Islet precursor cell (in vitro differentiated cells): ENCODE measurements at regions not wholly inside any gene's neighbourhood (a gene's known extent, or its start where the extent isn't known, plus 50 kb on each side); places are given as distances from the start of the nearest gene placed in this dataset.

ENCODE experiments used
- DNase-seq: peaks from one replicate; pipeline ENCODE4 v3.0.0-alpha.2; 2018

- no peak for DNase-seq
Measured at GRCh38 chr18:40079786-40080185, 1875.2 kb upstream of the PIK3C3 start.

DNA sequence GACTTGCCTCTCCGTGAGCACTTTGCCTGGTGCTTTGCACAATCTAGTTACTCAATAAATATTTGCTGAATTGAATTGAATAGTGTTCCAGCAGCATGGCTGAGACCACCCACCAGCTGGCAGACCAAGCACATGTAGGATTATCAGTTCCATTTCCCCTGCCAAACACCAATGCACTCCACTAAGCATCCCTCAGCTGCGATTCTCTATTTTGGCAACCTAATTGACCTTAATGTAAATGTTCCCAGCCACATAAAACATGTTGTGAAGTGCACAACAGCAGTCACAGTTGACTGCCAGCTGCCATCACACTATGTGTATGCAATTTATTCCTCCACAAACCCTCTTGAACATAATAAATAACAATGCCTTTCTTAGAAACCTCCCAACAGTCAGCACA lies 1879.4 kb upstream of the PIK3C3 start:
- no peak for DNase-seq

GRCh38 chr18:40072761-40073160 lies 1882.3 kb upstream of the PIK3C3 start:
- DNase-seq, result no peak

GRCh38 chr18:40066368-40066767 lies 1888.7 kb upstream of the PIK3C3 start:
- no peak for DNase-seq

GRCh38 chr18:40063488-40063887 lies 1891.5 kb upstream of the PIK3C3 start:
- DNase-seq, result no peak

GRCh38 chr18:40061086-40061485 lies 1893.9 kb upstream of the PIK3C3 start:
- DNase-seq, result no peak

DNA sequence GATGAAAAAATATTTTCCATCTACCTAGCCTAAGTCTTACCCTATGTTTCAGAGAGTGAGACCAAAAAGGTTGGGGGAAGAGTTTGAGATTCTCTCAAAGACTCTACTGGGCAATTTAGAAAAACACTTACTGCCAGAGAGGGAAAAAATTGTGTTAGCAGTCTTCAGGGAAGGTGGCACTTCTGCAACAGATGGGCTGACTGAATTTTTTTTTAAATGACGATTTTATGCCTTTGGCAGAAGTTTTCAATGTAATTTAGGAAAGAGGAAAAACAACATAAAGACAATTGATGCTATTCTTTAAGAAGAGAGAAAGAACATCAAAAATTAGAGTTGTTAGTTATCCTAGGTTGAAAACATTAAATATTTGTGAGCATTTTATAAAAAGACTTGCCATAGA lies 1894.5 kb upstream of the PIK3C3 start:
- no peak for DNase-seq

DNA sequence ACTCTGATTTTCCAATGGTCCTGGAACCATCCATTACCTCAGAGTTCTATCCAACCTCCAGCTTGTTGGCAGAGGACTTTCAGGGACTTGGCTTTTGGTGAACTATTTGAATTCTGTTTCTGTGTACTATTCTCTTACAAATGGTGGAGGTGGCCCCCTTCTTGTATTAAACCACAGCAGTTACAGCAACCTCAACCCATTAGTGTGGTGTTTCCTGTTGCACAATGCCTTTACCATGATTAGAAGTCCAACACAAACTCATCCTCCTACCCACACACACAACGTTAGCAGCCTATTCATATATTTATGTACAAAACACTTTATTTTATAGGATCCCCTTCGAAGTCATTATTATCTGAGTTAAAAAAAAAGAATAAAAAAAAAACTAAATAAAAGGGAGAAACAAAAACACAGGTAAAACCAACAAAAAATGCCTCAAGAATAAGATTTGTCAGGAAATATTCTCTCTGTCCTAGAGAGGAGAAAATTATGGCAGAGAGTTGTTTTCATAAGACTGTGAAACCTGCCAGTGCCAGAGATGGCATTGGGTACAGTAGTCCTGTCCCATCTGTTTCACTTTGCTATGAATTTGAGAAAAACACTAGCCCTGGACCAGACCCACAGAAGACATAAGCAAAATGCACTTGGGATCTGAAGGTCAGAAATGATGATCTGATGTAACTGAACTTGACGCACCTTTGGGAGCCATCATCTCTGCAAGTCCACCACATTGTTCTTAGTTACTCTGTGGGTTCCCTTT lies 1896.0 kb upstream of the PIK3C3 start:
- DNase-seq, result no peak

GRCh38 chr18:40056079-40056692 lies 1898.8 kb upstream of the PIK3C3 start:
- DNase-seq, result no peak

DNA sequence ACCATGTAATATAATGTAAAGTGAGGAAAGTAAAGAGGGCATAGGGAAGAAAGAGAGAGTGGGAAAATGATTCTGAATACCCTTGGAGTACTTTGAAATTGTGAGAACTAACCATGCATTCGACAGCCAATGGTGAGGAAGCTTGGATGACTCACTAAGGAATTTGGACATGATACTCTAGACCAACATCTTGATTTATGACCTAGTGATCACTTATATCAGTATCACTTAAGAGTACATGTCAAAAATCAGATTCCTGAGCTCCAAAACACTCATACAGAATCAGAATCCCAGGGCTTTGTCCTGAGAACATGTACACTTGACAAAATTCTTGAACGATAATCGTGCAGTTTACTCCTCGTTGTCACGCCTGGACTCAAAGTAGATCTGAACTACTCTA lies 1899.8 kb upstream of the PIK3C3 start:
- no peak for DNase-seq

DNA sequence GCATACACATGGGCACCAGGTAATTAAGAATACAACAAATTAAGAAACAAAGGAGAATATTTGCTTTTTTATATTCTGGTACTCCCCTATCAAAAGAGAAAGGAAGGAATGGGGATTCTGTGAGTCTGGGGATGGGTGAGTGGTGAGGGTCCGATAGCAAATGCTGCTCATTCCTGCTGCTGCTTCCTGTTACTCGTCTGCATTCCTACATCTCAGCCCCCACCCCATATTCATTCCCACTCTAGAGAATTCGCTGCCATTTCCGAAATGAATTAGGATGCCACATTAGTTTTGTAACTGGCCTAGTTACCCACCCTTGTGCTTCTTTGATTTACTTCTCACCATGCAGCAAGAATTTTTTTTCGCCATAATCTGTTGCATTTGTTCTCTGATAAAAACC lies 1905.3 kb upstream of the PIK3C3 start:
- no peak for DNase-seq

DNA sequence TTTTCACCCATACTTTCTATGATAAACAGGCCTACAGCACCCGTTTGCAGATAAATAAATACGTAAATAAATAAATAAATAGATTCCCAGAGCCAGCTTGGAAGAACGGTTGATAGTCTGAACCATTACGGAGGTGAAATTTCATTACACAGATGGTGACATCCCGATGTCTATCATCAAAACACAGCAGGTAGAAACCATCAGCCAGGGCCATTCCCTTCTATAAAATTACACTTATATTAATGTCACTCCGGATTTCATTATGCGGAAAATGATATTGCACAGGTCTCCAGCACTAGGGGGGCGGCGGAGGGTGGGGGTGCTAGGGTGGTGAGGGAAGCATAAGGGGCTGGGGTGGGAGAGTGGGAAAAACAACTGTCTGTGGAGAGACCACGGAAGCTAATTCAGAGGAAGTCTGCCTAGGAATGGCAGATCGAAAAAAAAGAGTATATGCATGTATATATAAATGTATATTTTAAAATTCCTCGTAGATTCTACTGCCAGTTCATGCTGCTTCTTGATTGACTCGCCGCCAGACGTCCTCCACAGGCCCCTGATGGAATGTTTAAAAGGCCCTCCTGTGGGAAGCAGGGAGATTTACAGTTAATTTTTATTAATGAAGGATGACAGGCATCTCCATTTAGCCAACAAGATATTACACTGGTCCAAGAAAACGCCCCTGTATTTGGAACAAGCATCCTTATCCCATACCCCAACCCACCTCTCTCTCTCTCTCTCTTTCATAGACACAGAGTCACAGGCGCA lies 1906.0 kb upstream of the PIK3C3 start:
- no peak for DNase-seq

GRCh38 chr18:40048253-40048652 lies 1906.8 kb upstream of the PIK3C3 start:
- DNase-seq, result no peak

- no peak for DNase-seq
Measured at GRCh38 chr18:40046596-40046995, 1908.4 kb upstream of the PIK3C3 start.

DNA sequence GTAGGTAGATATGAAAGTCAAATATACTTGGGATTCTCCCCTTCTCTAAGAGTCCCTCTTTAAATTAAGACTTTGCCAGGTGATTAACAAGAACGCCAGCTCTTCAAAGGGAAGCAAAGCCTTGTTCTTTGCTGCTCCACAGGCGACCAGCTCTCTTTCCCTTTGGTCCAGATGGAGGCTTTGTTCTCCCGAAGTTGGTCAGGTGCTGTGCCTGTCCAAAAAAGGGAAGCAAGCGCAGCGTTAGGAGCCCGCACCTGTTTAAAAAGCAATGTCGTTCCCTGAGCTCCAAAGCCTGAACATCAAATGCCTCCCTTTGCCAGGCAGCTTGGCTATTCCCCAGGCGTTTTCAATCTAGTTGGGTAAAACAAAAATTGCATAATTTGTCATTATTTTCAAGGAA lies 1913.1 kb upstream of the PIK3C3 start:
- no peak for DNase-seq

DNA sequence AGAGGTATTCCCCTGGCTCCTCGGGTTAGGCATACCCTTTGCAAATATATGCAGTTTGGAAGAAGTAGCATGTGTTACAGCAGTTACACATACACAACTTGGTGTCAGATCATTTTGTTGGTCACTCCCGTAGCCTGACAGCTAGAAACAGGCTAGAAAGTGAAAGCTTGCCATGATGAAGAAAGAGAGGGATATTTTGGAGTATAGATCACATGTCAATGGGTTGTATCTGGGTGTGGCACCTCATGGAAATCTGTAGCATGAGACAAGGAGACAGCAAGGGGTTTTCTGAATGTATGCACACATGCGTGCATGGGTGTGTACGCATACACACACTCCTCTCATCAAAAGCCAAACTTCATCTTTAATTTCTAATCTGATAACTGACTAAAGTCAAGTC lies 1914.5 kb upstream of the PIK3C3 start:
- no peak for DNase-seq

DNA sequence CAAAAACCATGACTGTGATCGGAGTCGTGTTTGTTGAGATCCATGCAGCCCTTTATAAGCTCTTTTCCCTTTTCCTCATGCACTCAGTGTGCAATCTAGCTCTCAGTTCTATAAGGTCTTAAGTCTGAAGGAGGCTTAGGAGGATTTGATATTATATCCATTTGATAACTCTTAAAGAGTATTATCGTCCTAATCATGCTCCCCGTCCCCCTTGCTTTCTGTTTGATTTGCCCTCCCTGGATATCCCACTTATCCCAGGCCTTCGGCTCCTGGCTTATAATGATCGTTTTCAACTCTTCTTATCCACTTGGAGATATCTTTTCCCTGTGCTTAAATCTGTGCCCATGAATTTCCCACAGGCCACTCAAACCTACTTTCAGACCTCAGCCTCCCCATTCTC lies 1917.7 kb upstream of the PIK3C3 start:
- no peak for DNase-seq

DNA sequence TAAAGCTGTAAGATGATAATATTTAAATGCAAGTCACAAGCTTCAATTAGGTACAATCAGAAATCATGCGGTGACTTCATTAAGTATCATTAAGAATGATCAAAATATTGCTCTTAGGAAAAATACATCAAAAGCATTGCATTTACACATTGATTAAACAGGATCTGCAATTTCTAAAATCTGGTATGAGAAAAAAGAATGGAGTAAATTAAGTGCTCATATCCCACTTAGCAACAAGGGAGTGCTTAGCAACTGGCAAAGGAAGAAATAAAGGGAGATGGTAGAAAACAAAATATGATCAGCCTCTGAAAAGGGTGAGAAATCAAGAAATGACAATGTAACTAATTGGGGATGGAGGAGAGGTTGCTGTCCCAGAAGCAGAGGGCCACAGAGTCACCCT lies 1918.2 kb upstream of the PIK3C3 start:
- DNase-seq, result no peak

- no peak for DNase-seq
Measured at GRCh38 chr18:40035966-40036365, 1919.1 kb upstream of the PIK3C3 start.

- DNase-seq, result no peak
Measured at GRCh38 chr18:40032076-40032475, 1923.0 kb upstream of the PIK3C3 start.

GRCh38 chr18:40031435-40031834 lies 1923.6 kb upstream of the PIK3C3 start:
- DNase-seq, result no peak

GRCh38 chr18:40019797-40020392 lies 1935.1 kb upstream of the PIK3C3 start:
- DNase-seq, result no peak

DNA sequence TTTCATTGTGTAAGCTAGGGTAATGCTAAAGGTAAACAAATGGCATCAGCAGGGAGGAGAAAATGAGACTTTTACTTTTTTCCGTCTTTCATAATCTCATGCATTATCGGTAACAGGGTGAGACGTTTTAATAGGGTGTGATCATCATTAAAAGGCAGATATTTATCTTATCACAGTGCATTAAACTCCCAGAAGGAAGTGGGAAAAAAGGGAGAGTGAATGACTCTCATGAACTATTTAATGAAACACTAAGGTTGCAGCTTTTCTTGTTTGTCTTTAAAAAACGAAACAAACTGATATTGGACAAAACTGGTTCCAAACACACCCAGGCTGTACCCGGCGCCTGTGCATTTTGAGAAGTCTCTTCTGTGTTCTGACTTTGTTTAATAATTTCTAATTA lies 1936.8 kb upstream of the PIK3C3 start:
- DNase-seq, result no peak

DNA sequence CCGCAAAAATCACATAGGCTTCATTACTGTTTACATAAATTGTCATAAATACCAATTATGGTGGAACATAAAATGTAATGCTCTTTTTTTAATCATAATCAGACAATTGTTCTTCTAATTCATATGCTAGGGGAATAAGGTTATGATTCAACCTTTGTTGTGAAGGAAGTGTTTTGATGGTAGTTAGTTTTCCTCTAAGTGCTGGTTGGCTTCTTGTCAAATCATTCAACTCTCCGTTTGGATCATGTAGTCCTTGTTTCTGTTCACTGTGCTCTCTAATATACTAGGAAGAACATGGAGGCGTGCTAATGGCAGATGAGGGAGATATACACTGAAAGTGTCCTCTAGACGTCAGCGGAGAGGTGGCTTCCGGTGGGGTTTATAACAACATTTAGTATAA lies 1938.0 kb upstream of the PIK3C3 start:
- no peak for DNase-seq
